ENCODE measurements at regions not wholly inside any gene's neighbourhood (a gene's known extent, or its start where the extent isn't known, plus 50 kb on each side); places are given as distances from the start of the nearest gene placed in this dataset.
"Not testable (repeated sequence)": the region's sequence is repeated elsewhere in the genome, so short reads cannot be mapped to it uniquely, and the experiment has no call there.

DNA sequence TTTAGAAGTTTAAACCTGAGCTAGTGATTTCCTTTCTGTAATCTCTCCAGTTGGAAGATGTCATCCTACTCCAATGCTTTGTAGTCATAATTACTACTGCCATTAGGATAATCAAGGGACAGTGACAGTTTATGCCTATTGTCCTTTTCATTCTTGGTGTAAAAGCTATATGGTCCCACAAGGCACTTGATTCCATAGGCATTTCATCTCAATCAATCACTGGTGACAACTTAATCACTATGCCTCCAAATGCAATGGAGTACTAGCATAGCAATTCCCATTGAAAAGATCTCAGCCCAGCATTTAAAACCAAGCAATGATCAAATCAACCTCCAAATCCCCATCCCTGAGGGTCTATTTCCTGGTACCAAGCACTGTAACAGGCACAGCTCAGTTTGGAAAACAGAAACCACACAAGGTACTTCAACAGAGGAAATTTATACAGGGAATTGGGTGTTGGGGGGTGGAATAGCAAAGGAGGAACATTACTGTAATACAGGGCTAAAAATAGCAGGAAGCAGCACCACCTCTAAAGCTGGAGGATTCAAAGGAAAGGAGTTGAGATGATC, 51.0 kb downstream of the FHIP2A start:
- DNase-seq = no peak

- DNase-seq = no peak
These were observed 53.3 kb downstream of the FHIP2A start for GRCh38 chr10:114874827-114875411.

DNA sequence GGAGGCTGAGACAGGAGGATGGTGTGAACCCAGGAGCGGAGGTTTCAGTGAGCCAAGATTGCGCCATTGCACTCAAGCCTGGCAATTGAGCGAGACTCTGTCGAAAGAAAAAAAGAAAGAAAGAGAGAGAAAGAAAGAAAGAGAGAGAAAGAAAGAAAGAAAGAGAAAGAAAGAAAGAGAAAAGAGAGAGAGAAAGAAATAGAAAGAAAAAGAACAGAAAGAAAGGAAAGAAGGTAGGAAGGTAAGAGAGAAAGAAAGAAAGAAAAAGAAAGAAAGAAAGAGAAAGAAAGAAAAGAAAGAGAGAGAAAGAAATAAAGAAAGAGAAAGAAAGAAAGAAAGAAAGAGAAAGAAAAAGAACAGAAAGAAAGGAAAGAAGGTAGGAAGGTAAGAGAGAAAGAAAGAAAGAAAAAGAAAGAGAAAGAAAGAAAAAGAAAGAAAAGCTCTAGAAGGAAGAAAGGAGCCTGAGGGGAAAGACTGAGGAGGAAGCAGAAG, 54.1 kb downstream of the FHIP2A start:
- not testable (repeated sequence) for DNase-seq

GRCh38 chr10:114876169-114876568, 54.6 kb downstream of the FHIP2A start:
- no peak for DNase-seq

- peak in 1 of 2 donors; percentile 31 for DNase-seq
These were observed 55.2 kb downstream of the FHIP2A start for GRCh38 chr10:114876602-114877300.

DNA sequence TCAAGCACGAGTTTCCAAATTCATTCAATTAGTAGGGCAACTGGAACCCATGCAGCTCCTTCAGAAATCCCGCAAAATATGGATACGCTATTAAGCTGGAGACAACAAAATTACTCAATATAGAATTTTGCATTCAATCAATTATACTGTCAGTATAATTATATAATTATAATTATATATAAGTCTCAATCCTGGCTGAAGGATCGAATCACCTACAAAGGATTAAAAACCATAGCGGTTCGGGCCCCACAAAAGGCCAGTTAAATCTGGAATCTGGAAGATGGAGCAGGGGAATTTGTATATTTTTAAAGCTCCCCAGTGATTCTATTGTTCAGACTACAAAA, 55.7 kb downstream of the FHIP2A start:
- no peak for DNase-seq

GRCh38 chr10:114879093-114879492, 57.5 kb downstream of the FHIP2A start:
- DNase-seq = no peak

- DNase-seq = peak; percentile 10 to 47
These were observed 58.1 kb downstream of the FHIP2A start for GRCh38 chr10:114879541-114880158.

DNA sequence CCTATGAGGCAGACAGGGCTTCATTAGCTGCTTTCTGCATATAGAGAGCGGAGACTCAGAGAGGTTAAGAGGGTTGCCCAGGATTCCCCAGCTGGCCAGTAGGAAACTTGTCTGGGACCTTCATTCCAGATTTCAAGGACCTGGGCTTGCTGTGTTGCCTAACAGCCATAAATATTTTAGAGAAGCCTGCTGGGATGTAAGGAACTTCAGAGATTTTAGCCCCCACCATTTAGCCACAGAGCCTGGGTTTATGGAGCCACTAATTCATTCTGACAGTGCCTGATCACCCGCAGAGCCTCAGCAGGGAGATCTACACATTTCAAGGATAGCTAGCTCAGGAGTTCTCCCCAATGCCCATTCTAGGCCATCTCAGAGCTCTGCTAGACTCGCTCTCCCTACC, 56.6 kb upstream of the TRUB1 start:
- DNase-seq = no peak

DNA sequence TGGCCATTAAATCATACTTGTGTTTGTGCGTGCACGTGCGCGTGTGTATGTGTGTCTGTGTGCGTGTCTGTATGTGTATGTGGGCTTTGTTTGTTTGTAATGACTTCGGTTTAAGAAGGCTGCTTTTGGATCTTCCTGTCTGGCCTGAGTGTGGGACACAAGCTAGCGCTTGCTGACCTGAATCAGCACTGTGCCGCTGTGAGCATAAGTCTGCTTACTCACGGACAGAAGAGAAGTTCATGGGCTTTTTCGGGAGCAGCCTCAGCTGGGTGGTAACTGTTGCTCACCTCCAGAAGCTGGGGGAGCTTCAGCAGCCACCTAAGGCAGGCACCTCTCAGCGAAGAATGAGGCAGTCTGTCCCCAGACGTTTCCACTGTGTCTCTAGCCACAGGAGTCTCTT, 56.1 kb upstream of the TRUB1 start:
- no peak for DNase-seq

DNA sequence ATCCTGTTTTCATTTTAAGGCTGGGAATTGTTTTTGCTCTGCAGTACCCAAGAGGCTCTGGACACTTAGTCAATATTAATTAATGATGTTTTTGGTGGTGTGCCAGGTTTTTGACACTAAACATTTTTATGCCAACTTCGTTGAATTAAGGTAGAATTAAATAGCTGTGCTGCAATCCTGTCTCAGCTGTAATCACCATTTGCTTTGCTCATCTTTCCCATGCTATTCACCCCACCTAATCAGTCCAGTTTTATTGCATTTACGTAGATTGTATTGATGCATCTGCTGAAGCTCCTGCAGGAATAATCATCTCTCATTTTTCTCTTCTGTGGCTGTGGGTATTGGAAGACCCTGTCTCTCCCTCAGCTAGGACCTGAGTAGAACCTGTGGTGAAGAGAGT, 52.6 kb upstream of the TRUB1 start:
- DNase-seq = no peak
